ENCODE measurements at regions not wholly inside any gene's neighbourhood (a gene's known extent, or its start where the extent isn't known, plus 50 kb on each side); places are given as distances from the start of the nearest gene placed in this dataset.

GRCh38 chr13:22001336-22001735 is 330.5 kb downstream of the FGF9 start:
- no peak for DNase-seq

GRCh38 chr13:22002893-22003292 is 332.0 kb downstream of the FGF9 start:
- DNase-seq: no peak

- no peak for DNase-seq
Measured at GRCh38 chr13:22009500-22009899, 338.6 kb downstream of the FGF9 start.

GRCh38 chr13:22009937-22010336 is 339.1 kb downstream of the FGF9 start:
- DNase-seq: no peak

GRCh38 chr13:22012686-22013085 is 341.8 kb downstream of the FGF9 start:
- no peak for DNase-seq

- DNase-seq: no peak
Measured at GRCh38 chr13:22014469-22014868, 343.6 kb downstream of the FGF9 start.

GRCh38 chr13:22017226-22017625 is 346.4 kb downstream of the FGF9 start:
- DNase-seq: no peak

- no peak for DNase-seq
Measured at GRCh38 chr13:22018076-22018835, 347.4 kb downstream of the FGF9 start.

GRCh38 chr13:22018836-22019210 is 347.9 kb downstream of the FGF9 start:
- no peak for DNase-seq

- no peak for DNase-seq
Measured at GRCh38 chr13:22024381-22024994, 353.6 kb downstream of the FGF9 start.

GRCh38 chr13:22027566-22027965 is 356.7 kb downstream of the FGF9 start:
- DNase-seq: no peak

- no peak for DNase-seq
Measured at GRCh38 chr13:22028831-22029230, 358.0 kb downstream of the FGF9 start.

- DNase-seq: no peak
Measured at GRCh38 chr13:22030321-22030720, 359.4 kb downstream of the FGF9 start.

GRCh38 chr13:22031702-22032286 is 360.9 kb downstream of the FGF9 start:
- DNase-seq: no peak

GRCh38 chr13:22032905-22033304 is 362.0 kb downstream of the FGF9 start:
- DNase-seq: no peak

GRCh38 chr13:22039961-22040360 is 369.1 kb downstream of the FGF9 start:
- DNase-seq: no peak

- no peak for DNase-seq
Measured at GRCh38 chr13:22040810-22041364, 370.0 kb downstream of the FGF9 start.

GRCh38 chr13:22041741-22042140 is 370.9 kb downstream of the FGF9 start:
- no peak for DNase-seq

- DNase-seq: no peak
Measured at GRCh38 chr13:22047082-22047784, 376.4 kb downstream of the FGF9 start.

GRCh38 chr13:22047785-22048104 is 376.9 kb downstream of the FGF9 start:
- DNase-seq: no peak

GRCh38 chr13:22049384-22049783 is 378.5 kb downstream of the FGF9 start:
- peak in 1 of 56 donors; percentile 20 for DNase-seq

GRCh38 chr13:22050951-22051563 is 380.2 kb downstream of the FGF9 start:
- peak in 3 of 56 donors; percentile 8 to 21 (median 10) for DNase-seq

All from nucleus accumbens (tissue), 56 donors.